HuH-7 (cell line): ENCODE measurements at regions not wholly inside any gene's neighbourhood (a gene's known extent, or its start where the extent isn't known, plus 50 kb on each side); places are given as distances from the start of the nearest gene placed in this dataset.

Source experiments
- DNase-seq: peaks from one replicate; pipeline ENCODE4 v3.0.0; 2011; ENCODE audit warnings: low spot score

- no peak for DNase-seq
These were observed 118.4 kb downstream of the CPZ start for GRCh38 chr4:8710946-8711345.

DNA sequence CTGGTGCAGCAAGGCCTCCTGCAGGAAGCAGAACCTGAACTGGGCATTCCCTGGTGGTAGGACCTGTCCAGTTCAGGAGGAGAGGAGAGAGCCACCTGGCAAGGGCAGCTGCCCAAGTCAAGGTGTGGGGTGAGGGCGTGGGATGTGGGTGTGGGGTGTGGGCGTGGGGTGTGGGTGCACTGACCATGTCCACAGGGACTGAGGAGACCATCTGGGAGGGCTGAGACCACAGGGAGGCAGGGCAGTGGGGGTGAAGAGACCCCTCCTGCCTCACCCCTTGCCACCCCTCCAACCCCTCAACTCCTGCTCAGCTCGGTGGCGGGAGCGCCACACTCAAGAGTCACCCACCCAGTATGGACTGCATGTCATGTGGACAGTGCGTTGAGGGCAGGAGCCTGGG, 117.9 kb downstream of the CPZ start:
- no peak for DNase-seq

- no peak for DNase-seq
These were observed 117.3 kb downstream of the CPZ start for GRCh38 chr4:8709729-8710360.

GRCh38 chr4:8709050-8709728, 116.6 kb downstream of the CPZ start:
- DNase-seq = no peak

DNA sequence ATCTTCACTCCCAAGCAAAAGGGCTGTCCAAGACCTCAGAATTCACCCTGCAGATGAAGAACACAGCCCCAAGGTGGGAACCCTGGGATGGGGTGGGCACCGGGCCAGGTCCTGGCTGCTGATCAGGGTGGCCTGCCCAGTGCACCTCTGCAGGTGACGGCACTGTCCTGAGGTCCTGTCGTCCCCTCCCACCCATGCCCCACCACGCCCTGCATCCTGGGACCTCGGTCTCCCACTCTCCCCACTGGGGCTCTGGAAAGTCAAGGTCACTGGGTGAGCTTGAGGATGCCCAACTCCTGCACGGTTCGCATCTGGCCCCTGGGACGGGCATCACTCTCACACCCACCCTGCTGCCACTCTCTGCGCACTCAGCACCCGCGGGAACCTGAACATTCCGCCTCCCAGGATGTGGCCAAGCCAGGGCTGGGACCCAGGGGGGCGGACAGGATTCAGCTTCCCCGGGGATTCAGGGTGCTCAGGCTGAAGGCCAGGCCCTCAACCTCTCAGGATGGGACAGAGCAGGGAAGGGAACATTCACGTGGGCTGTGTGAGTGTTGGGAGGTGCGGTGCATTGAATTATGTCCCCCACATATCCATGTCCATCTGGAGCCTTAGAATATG, 115.9 kb downstream of the CPZ start:
- DNase-seq = no peak

- no peak for DNase-seq
These were observed 114.6 kb downstream of the CPZ start for GRCh38 chr4:8707045-8707781.

DNA sequence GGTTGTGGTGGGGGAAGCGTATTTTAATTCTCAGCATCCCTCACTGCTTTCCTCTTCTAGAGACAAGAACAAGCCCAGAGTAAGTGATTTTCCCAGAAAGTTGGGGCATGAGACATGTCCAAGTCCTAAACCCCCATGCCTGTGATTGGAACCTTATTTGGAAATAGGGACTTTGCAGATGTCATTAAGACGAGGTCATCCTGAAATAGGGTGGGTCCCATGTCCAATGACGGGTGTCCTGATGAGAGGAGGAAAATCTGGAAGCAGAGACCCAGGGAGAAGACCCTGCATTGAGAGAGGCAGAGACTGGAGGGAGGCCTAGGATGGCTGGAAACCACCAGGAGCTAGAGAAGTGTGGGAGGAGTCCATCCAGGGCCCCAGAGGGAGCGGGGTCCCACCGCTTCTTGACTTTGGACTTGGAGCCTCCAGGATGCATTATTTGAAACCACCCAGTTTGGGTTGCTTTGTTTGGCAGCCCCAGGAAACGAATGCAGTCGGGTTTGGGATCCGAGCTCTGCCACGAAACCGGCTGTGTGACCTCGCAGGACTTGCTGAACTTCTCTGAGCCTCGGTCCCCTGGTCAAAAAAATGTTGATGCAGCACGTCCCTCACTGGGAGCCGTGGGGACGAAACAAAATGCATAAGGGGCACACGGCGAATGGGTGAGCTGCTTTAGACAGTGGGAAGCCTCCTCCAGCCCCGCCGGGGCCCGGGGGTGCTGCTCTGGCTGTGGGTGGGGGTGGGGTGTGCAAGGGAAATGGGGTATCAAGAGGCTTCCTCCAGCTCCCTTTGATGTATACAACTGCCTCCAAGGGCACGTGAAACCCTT, 113.9 kb downstream of the CPZ start:
- no peak for DNase-seq

- DNase-seq = no peak
These were observed 112.9 kb downstream of the CPZ start for GRCh38 chr4:8705161-8706145.

DNA sequence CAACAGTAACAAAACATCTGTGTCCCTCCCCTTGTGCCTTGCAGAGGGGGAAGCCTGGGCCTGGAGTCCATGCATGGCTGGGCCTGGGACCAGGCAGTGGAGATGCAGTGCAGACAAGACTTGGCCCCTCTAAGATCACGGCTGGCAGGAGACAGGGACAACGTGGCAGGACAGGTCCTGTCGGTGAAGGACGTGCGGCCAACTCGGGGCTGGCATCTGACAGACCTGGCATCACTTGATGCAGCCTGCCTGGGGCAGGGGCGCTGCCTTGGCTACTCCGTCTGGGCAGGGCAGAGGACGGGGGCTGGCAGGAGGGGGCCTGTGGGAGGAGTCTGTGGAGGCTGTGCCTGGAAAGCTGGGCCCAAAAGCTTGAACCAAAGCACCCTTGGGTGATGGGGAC, 112.1 kb downstream of the CPZ start:
- no peak for DNase-seq

DNA sequence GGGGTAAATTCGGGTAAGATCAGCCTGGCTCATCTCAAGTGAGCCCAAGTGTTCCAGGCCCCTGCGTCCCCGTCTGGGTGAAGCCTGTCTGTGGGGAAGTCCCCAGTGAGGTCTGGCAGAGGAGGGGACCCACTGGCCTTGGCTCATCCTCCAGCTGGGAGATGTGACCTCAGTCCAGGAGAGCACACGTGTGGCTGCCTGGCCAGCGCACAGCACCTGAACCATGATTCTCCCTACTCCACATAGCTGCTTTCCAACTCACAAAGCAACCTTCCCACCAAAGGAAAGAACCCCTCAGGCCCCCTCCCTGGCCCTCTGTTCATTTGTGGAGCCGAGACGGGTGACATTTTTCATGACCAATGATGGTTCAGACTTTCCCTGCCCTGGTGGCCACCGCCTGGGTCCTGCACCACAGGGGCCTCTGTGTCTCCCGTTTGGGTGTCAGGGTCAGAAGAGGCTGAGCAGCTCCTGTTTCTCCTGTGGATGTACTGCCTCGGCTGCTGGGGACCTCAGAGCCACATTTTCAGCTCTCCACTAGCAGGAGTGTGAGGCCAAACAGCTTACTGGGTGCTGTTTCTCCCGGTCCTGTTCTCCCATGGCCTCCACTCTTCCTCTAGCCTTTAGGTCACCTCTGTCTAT, 111.4 kb downstream of the CPZ start:
- no peak for DNase-seq

- no peak for DNase-seq
These were observed 110.8 kb downstream of the CPZ start for GRCh38 chr4:8703401-8703696.

- no peak for DNase-seq
These were observed 110.2 kb downstream of the CPZ start for GRCh38 chr4:8702516-8703400.

DNA sequence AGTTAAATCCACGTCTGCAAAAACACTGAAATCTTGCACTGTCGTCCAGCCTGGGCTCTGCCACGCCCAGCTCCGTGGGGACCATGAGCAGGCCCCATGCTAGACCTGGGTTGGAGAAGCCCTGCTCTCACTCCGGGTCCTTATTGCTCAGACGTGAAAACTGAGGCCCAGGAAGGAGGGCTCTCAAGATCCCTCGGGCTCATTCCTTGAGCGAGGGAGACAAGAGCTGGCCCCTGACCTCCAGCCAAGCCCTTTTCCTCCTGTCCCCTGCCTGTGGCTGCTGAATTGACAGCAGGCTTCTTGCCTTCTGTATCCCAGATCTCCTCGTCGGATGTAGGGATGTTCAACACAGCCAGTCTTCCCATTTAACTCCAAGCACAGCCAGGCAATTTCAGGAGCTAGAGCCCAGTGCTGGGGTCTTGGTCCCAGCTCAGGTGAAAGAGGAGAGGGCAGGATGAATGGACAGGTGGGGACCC, 109.5 kb downstream of the CPZ start:
- no peak for DNase-seq

DNA sequence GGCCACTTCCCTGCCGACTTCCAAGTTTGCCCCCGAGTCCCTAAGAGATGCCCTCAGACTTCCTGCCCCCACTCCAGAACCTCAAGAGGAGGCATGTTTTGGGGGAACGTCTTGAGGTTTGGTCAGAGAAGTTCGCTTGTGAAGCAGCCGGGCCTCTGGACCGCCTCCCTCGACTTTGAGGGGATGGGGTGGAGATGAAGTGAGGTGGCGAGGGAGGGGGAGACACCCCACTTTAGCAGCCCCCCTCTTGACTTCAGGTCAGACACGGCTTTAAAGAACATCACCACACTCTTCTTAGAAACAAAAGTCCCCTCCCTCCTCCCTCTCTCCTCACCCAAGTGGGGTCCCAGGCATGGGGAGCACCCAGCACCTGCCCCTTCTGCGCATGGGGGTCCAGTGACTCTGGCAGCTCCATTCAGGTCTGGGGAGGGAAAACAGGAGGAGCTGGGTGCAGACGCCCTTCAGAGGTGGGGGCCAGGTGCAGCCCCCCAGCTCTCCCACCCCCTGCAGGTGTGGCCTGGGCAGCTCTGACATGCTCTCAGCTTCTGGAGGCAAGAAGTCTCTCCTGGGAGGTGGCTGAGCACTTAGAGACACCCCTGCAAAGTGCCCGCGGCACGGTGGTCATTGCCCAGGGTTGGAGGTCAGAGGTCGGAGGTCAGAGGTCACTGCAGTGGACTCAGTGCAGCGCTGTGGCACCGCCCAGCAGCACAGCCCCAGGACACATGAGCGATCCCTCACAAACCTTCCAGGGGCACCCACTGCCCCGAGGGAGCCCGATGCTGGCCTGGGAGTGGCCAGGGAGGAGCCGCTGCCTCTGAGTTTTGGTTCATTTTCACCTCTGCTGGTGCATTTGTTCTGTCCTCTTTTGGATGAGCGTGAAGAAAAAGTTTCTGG, 108.8 kb downstream of the CPZ start:
- no peak for DNase-seq

DNA sequence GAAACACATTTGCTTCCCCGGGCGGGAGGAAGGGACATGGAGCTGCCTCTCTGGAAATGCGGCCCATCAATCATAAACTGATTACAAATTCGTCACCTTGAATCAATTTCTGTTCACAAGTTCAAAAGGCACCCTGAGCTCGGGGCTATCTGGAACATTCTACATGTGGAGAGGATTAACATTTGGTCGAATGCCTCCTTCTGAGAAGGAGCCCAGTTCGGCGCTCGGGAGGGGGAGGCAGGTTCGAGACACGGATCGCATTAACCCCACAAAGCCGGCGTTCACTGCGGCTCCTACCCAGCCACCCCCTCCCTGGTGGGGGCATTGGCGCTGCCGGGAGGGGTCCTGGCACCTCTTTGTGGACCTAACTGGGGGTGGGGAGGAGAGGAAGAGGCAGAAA, 108.0 kb downstream of the CPZ start:
- DNase-seq = no peak

DNA sequence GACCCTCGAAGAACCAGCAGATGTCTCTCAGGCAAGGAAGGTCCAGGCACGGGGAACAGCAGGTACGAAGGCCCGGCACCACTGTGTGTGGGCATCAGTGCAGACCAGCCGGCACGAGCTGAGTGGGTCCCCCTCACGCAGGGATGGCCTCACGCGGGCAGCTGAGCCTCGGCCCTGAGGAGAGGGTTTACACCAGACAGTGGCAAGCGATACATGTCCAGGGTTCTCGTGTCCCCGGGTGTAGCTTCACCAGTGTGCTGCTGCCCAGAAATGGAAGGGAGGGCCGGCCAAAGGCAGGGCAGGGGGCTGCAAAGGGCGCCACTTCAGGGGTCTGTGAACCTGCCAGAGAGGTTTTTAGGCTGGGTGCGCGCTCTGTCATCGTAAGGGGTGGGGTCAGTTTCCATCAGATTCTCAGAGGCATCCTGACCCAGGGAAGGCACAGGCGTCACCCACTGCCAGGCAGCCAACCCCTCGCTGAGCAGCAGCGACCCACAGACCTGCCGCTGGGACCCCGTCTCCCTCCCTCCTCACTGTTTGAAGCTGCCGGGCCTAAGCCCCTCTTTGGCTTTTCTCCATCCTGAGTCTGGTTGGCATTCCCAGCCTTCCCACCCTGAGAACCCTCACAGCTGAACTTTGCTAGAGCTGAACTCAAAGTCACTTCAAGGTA, 107.0 kb downstream of the CPZ start:
- no peak for DNase-seq

GRCh38 chr4:8699063-8699385, 106.5 kb downstream of the CPZ start:
- no peak for DNase-seq
